Activated CD4-positive, alpha-beta T cell treated with anti-CD3 and anti-CD28 coated beads, Interleukin-2, amount 50 U/mL, for 16 hours (primary cell): ENCODE measurements at regions not wholly inside any gene's neighbourhood (a gene's known extent, or its start where the extent isn't known, plus 50 kb on each side); places are given as distances from the start of the nearest gene placed in this dataset.

Experiments
- DNase-seq: peaks from one replicate; pipeline ENCODE4 v3.0.0-alpha.2; 2020

DNA sequence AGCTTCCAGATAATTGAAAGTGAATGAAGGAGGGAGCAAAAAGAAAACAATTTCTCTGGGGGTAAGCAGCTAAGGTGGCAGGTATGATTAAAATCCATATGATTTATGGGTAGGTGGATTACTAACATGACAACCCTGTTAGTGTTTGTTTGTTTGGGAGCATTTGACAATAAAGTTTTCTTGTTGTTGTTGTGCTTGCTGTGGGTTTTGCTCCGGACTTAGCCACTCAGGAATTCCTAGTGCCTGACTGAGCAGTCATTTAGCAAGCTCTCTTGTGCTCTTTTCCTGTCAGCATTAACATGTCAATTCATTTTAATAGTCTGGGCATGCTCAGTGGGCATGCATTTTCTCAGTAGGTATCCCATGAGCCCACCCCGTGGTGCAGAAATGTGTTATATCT is 674.8 kb upstream of the ZEB2 start:
- no peak for DNase-seq

GRCh38 chr2:145190031-145190703 is 670.2 kb upstream of the ZEB2 start:
- DNase-seq = no peak

- no peak for DNase-seq
Measured at GRCh38 chr2:145186303-145186702, 666.4 kb upstream of the ZEB2 start.

DNA sequence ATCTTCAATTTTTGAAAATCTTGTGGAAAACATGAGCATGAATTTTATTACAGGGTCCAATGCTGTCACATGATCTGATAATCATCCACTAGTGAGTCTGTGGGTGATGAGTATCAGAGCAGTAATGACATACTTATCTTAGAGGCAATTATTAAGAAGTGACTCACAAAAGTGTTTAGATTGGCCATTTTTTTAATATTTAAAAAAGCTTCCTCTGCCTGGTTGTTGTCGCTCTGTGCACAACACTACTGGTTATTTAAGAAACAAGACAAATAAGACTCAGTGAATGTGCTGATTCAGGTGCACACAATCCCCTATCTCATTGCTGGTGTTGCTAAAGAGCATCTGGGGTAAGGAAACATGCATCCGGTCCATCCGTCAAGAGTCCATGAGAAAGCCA is 665.8 kb upstream of the ZEB2 start:
- DNase-seq = no peak

DNA sequence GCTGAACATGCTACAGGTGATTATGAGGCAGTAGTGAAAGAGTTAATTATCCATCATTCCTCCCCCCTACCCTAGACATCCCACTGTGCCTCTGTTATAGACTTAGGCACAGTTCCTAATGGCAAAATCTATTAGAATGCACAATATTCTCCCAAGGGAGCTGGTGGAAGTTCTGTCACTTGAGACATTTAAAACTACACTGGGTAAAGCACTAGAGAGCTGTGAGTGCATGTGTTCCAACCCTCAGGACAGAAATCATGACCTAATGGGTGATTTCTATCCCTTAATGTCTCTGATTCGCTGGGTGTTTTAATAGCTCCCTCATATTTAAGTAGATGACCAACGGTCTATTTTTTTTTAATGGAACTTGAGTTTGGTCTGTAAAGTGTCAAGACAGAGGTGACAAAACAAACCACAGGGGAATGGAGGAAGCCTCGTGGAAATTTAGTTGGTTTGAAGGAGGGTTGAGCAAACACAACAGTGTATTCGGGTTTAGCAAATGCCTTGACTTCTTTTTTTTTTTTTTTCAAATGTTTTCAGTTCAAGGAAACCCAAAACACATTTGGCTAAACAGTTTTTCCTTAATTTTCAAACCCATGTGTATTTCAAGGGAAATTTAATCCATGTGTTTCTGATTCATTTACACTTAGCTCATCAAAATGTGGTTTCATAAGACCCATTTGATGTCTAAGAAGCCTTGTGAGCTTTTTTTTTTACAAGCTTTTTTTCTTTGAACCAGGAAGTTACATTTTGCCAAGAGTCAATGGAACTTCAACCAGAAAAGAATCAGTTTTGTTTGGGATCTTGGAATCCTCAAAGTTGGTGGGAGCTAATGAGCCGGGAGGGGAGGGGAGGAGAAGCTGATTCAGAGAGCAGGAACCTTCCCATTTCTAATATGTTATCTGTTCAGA is 665.1 kb upstream of the ZEB2 start:
- no peak for DNase-seq

DNA sequence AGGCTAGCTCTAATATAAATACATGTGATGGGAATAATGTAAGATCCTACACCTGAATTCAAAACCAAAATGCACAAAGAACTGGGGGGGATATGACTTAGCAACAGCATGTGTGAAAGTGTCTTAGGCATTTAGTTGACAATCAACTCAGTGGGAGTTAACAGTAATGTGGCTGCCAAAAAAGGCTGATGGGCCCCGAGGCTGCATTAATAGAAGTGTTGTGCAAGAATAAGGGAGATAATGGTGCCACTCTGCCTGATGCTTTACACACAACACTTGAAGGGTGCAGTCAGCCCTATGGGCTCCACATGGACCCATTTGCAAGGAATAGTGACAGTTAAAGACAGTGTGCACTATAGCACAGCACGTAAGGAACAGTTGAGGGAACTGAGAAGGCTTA is 649.4 kb upstream of the ZEB2 start:
- DNase-seq = no peak

DNA sequence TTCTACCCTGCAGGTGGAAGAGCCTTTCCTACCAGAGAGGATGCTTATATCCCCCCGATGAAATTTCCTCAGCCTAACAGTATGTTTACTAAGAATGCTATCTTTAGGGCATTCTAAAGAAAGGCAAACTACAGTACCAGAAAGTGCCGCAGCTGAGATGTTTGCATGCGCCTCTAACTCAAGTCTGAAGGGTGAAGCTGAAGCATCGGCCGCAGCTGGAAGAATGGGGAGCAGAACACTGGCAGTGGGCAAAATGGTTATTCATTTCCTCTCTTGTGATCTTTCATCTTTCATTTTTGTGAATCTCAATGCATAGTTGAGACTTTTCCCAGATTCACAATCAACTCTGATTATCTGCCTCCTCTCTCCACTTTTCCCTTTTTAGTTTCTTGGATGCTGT is 648.2 kb upstream of the ZEB2 start:
- DNase-seq = no peak

- no peak for DNase-seq
Measured at GRCh38 chr2:145166731-145167302, 646.9 kb upstream of the ZEB2 start.

DNA sequence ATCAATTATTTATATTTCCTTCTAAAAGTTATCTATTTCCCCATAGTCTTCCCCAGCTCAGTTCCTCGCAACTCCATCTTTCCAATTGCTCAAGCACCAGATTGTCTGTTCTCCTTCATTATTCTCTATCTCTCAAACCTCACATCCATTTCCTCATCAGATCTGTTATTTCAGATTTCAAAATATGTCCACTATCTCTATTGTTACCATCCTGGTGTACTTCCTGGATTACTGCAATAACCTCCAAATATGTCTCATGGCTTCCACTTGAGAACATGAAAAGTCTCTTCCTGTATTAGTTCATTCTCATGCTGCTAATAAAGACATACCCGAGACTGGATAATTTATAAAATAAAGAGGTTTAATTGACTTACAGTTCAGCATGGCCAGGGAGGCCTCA is 641.7 kb upstream of the ZEB2 start:
- no peak for DNase-seq

GRCh38 chr2:145160855-145161254 is 640.9 kb upstream of the ZEB2 start:
- DNase-seq = no peak

DNA sequence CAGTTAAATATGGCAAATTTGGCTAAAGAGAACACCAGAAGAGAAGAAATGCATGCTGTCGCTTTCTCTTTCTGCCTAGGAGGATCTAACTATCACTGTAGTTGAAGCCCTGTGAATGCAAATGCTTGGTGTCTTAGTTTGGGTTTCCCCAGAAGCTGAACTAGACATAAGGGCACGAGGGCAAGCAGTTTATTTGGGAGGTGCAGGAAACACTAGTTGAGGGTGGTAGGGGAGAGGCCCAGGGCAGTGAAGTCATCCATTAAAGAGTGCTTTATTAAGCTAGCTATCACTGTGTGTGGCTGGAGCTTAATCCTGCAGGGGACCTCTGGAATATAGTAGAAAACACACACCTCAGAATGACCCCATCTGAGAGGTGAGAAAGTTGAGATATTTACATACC is 639.8 kb upstream of the ZEB2 start:
- DNase-seq = no peak

DNA sequence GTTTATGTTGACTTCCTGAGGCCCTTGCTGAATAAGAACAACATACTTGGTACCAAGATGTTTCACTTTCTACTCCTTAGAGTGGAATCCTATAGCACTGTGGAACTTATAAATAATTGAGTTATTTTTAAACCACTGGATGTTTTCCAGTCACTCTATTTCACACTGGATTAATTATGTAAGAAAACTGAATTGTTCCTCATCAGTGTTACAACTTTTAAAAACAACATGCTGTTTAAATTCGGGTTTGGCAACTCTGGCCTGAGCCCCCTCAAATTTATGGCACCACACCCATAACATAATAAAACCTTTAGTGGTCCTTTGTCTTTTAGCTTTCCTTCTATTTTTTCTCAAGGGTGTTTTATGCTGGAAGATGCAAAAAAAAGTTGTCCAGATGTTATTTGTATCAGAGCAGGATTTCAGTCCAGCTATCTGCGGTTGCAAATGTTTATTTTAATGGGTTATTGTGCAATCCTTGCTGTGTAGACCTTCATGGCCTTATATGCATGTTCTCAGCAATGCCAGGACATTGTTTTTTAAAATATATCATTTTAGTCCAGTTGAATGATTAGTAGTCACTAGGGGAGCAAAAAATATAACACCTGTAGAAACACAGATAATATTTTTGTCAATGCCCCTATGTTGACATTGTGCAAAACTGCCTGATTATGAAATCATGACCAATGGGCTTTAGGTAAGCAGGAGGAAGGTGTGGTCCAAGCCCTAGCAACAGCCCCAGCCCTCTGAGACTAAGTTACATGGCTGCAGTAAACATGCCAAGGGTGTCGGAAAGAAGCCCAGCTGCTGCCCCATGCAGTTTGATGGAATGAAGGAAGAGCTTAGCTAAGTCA is 638.0 kb upstream of the ZEB2 start:
- DNase-seq = no peak

- DNase-seq = no peak
Measured at GRCh38 chr2:145157036-145157675, 637.2 kb upstream of the ZEB2 start.

- no peak for DNase-seq
Measured at GRCh38 chr2:145156199-145156598, 636.3 kb upstream of the ZEB2 start.

DNA sequence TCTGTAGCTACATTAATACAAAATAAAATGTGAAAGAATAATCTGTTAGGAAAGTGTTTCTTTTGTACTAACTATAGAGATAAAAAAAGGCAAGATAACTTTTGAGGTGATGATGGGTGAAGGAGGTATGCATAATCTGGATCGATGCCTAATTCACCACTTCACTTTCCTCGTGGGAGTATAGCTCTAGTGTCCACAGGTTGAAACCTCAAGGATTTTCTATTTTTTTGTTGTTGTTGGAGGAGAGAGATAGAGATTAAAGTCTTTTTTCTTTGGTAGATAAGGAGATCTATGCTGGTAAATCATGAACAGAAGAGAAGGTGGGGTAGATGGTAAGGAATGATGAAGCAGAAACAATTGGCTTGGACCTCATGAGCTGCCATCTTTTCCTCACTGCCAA is 635.3 kb upstream of the ZEB2 start:
- no peak for DNase-seq

- no peak for DNase-seq
Measured at GRCh38 chr2:145154731-145155130, 634.8 kb upstream of the ZEB2 start.

GRCh38 chr2:145146691-145147090 is 626.8 kb upstream of the ZEB2 start:
- no peak for DNase-seq

DNA sequence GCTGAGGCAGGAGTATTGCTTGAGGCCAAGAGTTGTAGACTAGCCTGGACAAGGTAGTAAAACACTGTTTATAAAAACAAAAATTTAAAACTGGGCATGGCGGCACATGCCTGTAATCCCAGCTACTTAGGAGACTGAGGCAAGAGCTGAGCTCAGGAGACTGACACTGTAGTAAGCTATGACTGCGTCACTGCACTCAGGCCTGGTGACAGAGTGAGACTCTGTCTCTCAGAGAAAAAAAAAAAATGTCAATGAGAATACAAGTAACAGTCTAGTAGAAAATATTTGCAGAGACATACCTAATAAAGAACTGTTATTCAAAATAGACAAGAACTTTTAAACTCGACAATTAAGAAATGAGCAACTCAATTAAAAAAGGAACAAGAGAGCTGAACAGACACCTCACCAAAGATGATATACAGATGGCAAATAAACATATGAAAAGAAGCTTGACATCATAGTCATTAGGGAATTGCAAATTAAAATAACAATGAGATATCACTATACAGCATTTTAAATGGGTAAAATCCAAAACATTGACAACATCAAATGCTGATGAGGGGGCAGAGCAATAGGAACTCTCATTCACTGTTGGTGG is 624.3 kb upstream of the ZEB2 start:
- no peak for DNase-seq

DNA sequence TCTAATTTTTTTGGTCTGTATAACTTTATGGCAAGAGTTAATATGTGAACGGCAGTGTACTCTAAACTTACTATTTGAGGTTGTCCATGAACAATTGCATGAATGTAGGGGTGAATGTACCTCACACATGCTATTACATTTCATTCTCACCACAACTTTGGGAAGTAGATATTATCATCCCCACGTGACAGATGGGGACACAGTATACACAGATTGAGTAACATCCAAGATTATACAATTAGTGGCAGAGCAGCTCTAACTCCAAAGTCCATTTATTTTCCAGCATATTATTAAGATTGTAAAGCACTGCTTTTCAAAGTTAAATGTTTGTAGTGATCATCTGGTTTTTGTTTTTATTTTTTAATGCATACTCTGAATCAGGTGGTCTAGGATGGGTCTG is 622.1 kb upstream of the ZEB2 start:
- DNase-seq = no peak

GRCh38 chr2:145140658-145141057 is 620.7 kb upstream of the ZEB2 start:
- DNase-seq = no peak

DNA sequence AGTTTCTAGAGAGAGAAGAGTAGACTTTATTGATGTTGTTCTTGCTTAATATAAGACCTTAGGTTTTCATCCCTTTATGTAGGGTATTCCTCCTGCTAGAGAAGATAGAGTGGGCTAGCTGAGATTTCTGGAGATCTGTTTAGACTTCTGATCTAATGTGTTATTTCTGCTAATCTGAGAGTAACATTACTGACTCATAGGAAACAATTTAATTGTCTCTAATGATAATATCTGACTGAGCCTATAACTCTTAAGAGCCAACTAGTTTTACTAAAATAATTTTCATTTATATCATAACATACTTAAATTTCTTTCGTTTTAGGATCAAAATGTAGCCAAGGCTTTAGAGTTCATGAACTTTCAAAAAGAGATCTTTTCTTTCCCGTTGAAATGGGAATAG is 618.7 kb upstream of the ZEB2 start:
- DNase-seq = no peak

- DNase-seq = no peak
Measured at GRCh38 chr2:145137901-145138300, 618.0 kb upstream of the ZEB2 start.
